Mesenchymal stem cell (in vitro differentiated cells and primary cell): ENCODE measurements at regions not wholly inside any gene's neighbourhood (a gene's known extent, or its start where the extent isn't known, plus 50 kb on each side); places are given as distances from the start of the nearest gene placed in this dataset.

ENCODE experiments used
- DNase-seq: peaks from one replicate; pipeline ENCODE4 v3.0.0-alpha.2; 2013
- H2AFZ ChIP-seq: one replicate; pipeline ENCODE4 v1.6.1; 2013; ENCODE audit warnings: low read depth, mild to moderate bottlenecking, control low read depth, inconsistent platforms, low read length, moderate library complexity
- H2AK5ac ChIP-seq: 2 replicates; pipeline ENCODE4 v1.6.1; 2013; ENCODE audit warnings: low read length, moderate library complexity, mild to moderate bottlenecking, inconsistent platforms; ENCODE audit not compliant: severe bottlenecking
- H2BK120ac ChIP-seq: one replicate; pipeline ENCODE4 v1.6.1; 2013; ENCODE audit warnings: low read depth, mild to moderate bottlenecking, inconsistent platforms, low read length, moderate library complexity
- H2BK12ac ChIP-seq, 2 experiments: one replicate each; pipeline ENCODE4 v1.6.1; 2013; ENCODE audit warnings: inconsistent platforms in 2 of 2, low read length in 2 of 2, mild to moderate bottlenecking in 2 of 2, moderate library complexity in 2 of 2, control low read depth in 1 of 2
- H2BK15ac ChIP-seq: one replicate; pipeline ENCODE4 v1.6.1; 2013; ENCODE audit warnings: mild to moderate bottlenecking, low read depth, inconsistent platforms; ENCODE audit not compliant: poor library complexity, severe bottlenecking
- H2BK5ac ChIP-seq: 2 replicates; pipeline ENCODE4 v1.6.1; 2013; ENCODE audit warnings: low read depth, mild to moderate bottlenecking, low read length, control low read depth, inconsistent platforms; ENCODE audit not compliant: poor library complexity, severe bottlenecking
- H3K14ac ChIP-seq, 2 experiments: one replicate each; pipeline ENCODE4 v1.6.1; 2013; ENCODE audit warnings: inconsistent platforms in 2 of 2, low read length in 2 of 2, control low read depth in 1 of 2, mild to moderate bottlenecking in 1 of 2, moderate library complexity in 1 of 2
- H3K18ac ChIP-seq, 2 experiments: one replicate each; pipeline ENCODE4 v1.6.1; 2013; ENCODE audit warnings: inconsistent platforms in 2 of 2, low read length in 2 of 2, control low read depth in 1 of 2, low read depth in 1 of 2, mild to moderate bottlenecking in 1 of 2
- H3K23ac ChIP-seq, 2 experiments: one replicate each; pipeline ENCODE4 v1.6.1; 2013; ENCODE audit warnings: inconsistent platforms in 2 of 2, low read length in 2 of 2, mild to moderate bottlenecking in 2 of 2, moderate library complexity in 2 of 2, control low read depth in 1 of 2
- H3K27ac ChIP-seq: 2 replicates; pipeline ENCODE4 v1.5.1; 2013; ENCODE audit warnings: mild to moderate bottlenecking, moderate library complexity, low read length, control low read depth, inconsistent platforms; ENCODE audit not compliant: poor library complexity, severe bottlenecking
- H3K27me3 ChIP-seq, 2 experiments: 2 replicates each; pipeline versions ENCODE4 v1.6.1 to v1.7.0; 2013; ENCODE audit warnings: low read length in 2 of 2, mild to moderate bottlenecking in 2 of 2, moderate library complexity in 2 of 2, control low read depth in 1 of 2, inconsistent platforms in 1 of 2; ENCODE audit not compliant: control insufficient read depth in 1 of 2, insufficient read depth in 1 of 2
- H3K36me3 ChIP-seq, 2 experiments: 2 replicates each; pipeline versions ENCODE4 v1.6.1 to v1.7.0; 2013; ENCODE audit warnings: low read length in 2 of 2, control low read depth in 1 of 2, inconsistent platforms in 1 of 2, low read depth in 1 of 2, mild to moderate bottlenecking in 1 of 2; ENCODE audit not compliant: insufficient read depth in 2 of 2, control insufficient read depth in 1 of 2
- H3K4ac ChIP-seq, 2 experiments: one replicate each; pipeline ENCODE4 v1.6.1; 2013; ENCODE audit warnings: inconsistent platforms in 2 of 2, low read length in 2 of 2, mild to moderate bottlenecking in 2 of 2, moderate library complexity in 2 of 2, control low read depth in 1 of 2, low read depth in 1 of 2
- H3K4me1 ChIP-seq: 2 replicates; pipeline ENCODE4 v1.6.1; 2013; ENCODE audit warnings: low read depth, low read length, control low read depth; ENCODE audit not compliant: control insufficient read depth, insufficient read depth
- H3K4me2 ChIP-seq: 2 replicates; pipeline ENCODE4 v1.6.1; 2013; ENCODE audit warnings: low read length, mild to moderate bottlenecking, inconsistent platforms; ENCODE audit not compliant: poor library complexity, severe bottlenecking
- H3K4me3 ChIP-seq, 2 experiments: 2 replicates each; pipeline versions ENCODE4 v1.5.1 to v1.7.0; 2013; ENCODE audit warnings: low read length in 2 of 2, mild to moderate bottlenecking in 2 of 2, control low read depth in 1 of 2, low read depth in 1 of 2; ENCODE audit not compliant: insufficient read depth in 1 of 2
- H3K79me1 ChIP-seq: replicated peaks from 2 replicates; pipeline ENCODE4 v1.6.1; 2013; ENCODE audit warnings: mild to moderate bottlenecking, control low read depth, low read length, inconsistent platforms; ENCODE audit not compliant: poor library complexity, severe bottlenecking
- H3K9ac ChIP-seq: 2 replicates; pipeline ENCODE4 v1.7.0; 2013; ENCODE audit warnings: mild to moderate bottlenecking, low read length, moderate library complexity
- H3K9me3 ChIP-seq: 2 replicates; pipeline ENCODE4 v1.7.0; 2013; ENCODE audit warnings: mild to moderate bottlenecking, low read length; ENCODE audit not compliant: control insufficient read depth
- H4K8ac ChIP-seq: one replicate; pipeline ENCODE4 v1.6.1; 2013; ENCODE audit warnings: inconsistent platforms, mild to moderate bottlenecking, low read length, moderate library complexity
- H4K91ac ChIP-seq: one replicate; pipeline ENCODE4 v1.6.1; 2013; ENCODE audit warnings: mild to moderate bottlenecking, low read length, inconsistent platforms
- WGBS: methylation state at CpG from one replicate; pipeline ENCODE4 v1.1.7; 2013; ENCODE audit warnings: mixed read lengths; 5-methylcytosine and 5-hydroxymethylcytosine counted together

DNA sequence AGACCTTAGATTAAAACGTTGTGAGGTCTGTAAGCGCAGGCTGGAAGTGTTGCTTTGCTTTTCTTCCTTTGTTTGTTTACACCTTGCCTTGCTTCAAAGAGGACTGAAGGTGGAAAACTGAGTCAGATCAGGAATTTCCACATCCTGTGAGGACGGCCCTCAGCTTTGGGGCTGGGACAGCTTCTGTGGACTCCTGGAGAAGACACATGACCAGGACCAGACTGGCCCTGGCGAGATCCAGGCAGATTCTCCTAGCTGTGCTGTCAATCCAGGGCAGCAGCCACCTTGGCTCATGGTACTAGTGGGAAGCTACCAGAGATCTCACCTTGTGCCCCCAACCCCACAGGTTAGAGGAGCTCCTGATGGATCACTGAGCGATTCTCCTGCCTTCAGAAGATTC, 1461.9 kb downstream of the TBC1D22A start:
- H3K4me2 ChIP-seq = no peak overlapping the region
- H2BK15ac ChIP-seq = no peak overlapping the region
- no peak overlapping the region for H3K9ac ChIP-seq
- no peak overlapping the region for H4K91ac ChIP-seq
- no peak overlapping the region for H3K27ac ChIP-seq
- no peaks in the 10 kb centered on the region for H3K4me1 ChIP-seq
- H3K23ac ChIP-seq = no peak overlapping the region
- no peak overlapping the region for H2BK12ac ChIP-seq
- no peak for DNase-seq
- no peak overlapping the region for H2BK5ac ChIP-seq
- H3K4me3 ChIP-seq = no peak overlapping the region
- no peak overlapping the region for H4K8ac ChIP-seq
- no peak overlapping the region for H3K18ac ChIP-seq
- H3K9me3 ChIP-seq = peaks cover 12% of the 10 kb centered on the region
- no peak overlapping the region for H3K4ac ChIP-seq
- H3K79me1 ChIP-seq = no peaks in the 10 kb centered on the region
- no peak overlapping the region for H2AFZ ChIP-seq
- no peaks in the 10 kb centered on the region for H3K27me3 ChIP-seq
- H2AK5ac ChIP-seq = no peak overlapping the region
- no peaks in the 10 kb centered on the region for H3K36me3 ChIP-seq
- no peak overlapping the region for H2BK120ac ChIP-seq
- no peak overlapping the region for H3K14ac ChIP-seq
- 47% methylated on average over 5 of the region's 5 CpGs for WGBS

GRCh38 chr22:48223488-48224190, 1461.2 kb downstream of the TBC1D22A start:
- Histone ChIP-seq H3K4me3 (no peak overlapping the region), H2BK15ac (no peak overlapping the region), H4K91ac (no peak overlapping the region), H2BK12ac (no peak overlapping the region), H2BK120ac (no peak overlapping the region), H3K4me2 (no peak overlapping the region), H3K36me3 (no peaks in the 10 kb centered on the region), H2AK5ac (no peak overlapping the region), H3K27me3 (no peaks in the 10 kb centered on the region), H3K18ac (no peak overlapping the region), H3K79me1 (no peaks in the 10 kb centered on the region), H2AFZ (no peak overlapping the region), H3K9ac (no peak overlapping the region), H3K23ac (no peak overlapping the region), H4K8ac (no peak overlapping the region), H3K9me3 (peaks cover 14% of the 10 kb centered on the region), H3K4me1 (no peaks in the 10 kb centered on the region), H3K27ac (no peak overlapping the region), H2BK5ac (no peak overlapping the region), H3K14ac (no peak overlapping the region), H3K4ac (no peak overlapping the region)
- WGBS = 60% methylated on average over 6 of the region's 7 CpGs
- no peak for DNase-seq

GRCh38 chr22:48222742-48223487, 1460.5 kb downstream of the TBC1D22A start:
- Histone ChIP-seq H3K27ac (no peak overlapping the region), H2BK15ac (no peak overlapping the region), H3K18ac (no peak overlapping the region), H2AK5ac (no peak overlapping the region), H3K9me3 (peaks cover 14% of the 10 kb centered on the region), H3K4ac (no peak overlapping the region), H3K4me2 (no peak overlapping the region), H3K36me3 (no peaks in the 10 kb centered on the region), H2AFZ (no peak overlapping the region), H4K8ac (no peak overlapping the region), H3K4me3 (no peak overlapping the region), H4K91ac (no peak overlapping the region), H2BK12ac (no peak overlapping the region), H3K27me3 (no peaks in the 10 kb centered on the region), H3K4me1 (no peaks in the 10 kb centered on the region), H2BK5ac (no peak overlapping the region), H3K14ac (no peak overlapping the region), H3K23ac (no peak overlapping the region), H2BK120ac (no peak overlapping the region), H3K9ac (no peak overlapping the region), H3K79me1 (no peaks in the 10 kb centered on the region)
- 80% methylated on average over 13 of the region's 13 CpGs for WGBS
- no peak for DNase-seq

GRCh38 chr22:48218889-48219420, 1456.5 kb downstream of the TBC1D22A start:
- Histone ChIP-seq H3K36me3 (no peaks in the 10 kb centered on the region), H3K4me3 (no peak overlapping the region), H3K4me2 (no peak overlapping the region), H2BK15ac (no peak overlapping the region), H4K91ac (no peak overlapping the region), H3K18ac (no peak overlapping the region), H2AK5ac (no peak overlapping the region), H3K14ac (no peak overlapping the region), H3K23ac (no peak overlapping the region), H2BK120ac (no peak overlapping the region), H2BK12ac (no peak overlapping the region), H3K4ac (no peak overlapping the region), H3K27ac (no peak overlapping the region), H2BK5ac (no peak overlapping the region), H2AFZ (no peak overlapping the region), H3K4me1 (no peaks in the 10 kb centered on the region), H3K9me3 (peaks cover 16% of the 10 kb centered on the region), H3K79me1 (no peaks in the 10 kb centered on the region), H3K27me3 (no peaks in the 10 kb centered on the region), H4K8ac (no peak overlapping the region), H3K9ac (no peak overlapping the region)
- no peak for DNase-seq
- WGBS = 64% methylated on average over 5 of the region's 7 CpGs
